Neural cell (in vitro differentiated cells): ENCODE measurements at regions not wholly inside any gene's neighbourhood (a gene's known extent, or its start where the extent isn't known, plus 50 kb on each side); places are given as distances from the start of the nearest gene placed in this dataset.

ENCODE experiments used
- CTCF ChIP-seq: fragments of 450-650 bp; IDR thresholded peaks from 2 replicates; pipeline ENCODE4 v1.5.1; 2014; ENCODE audit warnings: antibody characterized with exemption, mild to moderate bottlenecking, moderate library complexity; ENCODE audit not compliant: poor library complexity, severe bottlenecking
- EP300 ChIP-seq: fragments of 450-650 bp; conservative IDR thresholded peaks from 2 replicates; pipeline ENCODE4 v1.6.1; 2014; ENCODE audit warnings: antibody characterized with exemption, mild to moderate bottlenecking, moderate library complexity; ENCODE audit not compliant: poor library complexity, severe bottlenecking
- MXI1 ChIP-seq: fragments of 450-650 bp; conservative IDR thresholded peaks from 2 replicates; pipeline ENCODE4 v1.6.1; 2014; ENCODE audit warnings: antibody characterized with exemption, mild to moderate bottlenecking; ENCODE audit not compliant: poor library complexity, severe bottlenecking
- POLR2AphosphoS5 ChIP-seq: IDR thresholded peaks from 2 replicates; pipeline ENCODE4 v1.6.1; 2012
- REST ChIP-seq: IDR thresholded peaks from 2 replicates; pipeline ENCODE4 v1.6.1; 2012; ENCODE audit warnings: borderline replicate concordance

GRCh38 chr4:30833206-30833605, 113.0 kb downstream of the PCDH7 start:
- TF ChIP-seq CTCF (no peak), MXI1 (no peak), EP300 (no peak), POLR2AphosphoS5 (no peak), REST (no peak)
